ENCODE measurements at regions not wholly inside any gene's neighbourhood (a gene's known extent, or its start where the extent isn't known, plus 50 kb on each side); places are given as distances from the start of the nearest gene placed in this dataset.

- no peaks in the 10 kb centered on the region for H3K9me3 ChIP-seq (ENCODE audit: insufficient read depth, low read depth, low read length)
- H3K4me1 ChIP-seq (ENCODE audit: insufficient read depth, low read length): peaks cover 13% of the 10 kb centered on the region; the same call in 1 of the 2 replicates
- H3K9ac ChIP-seq (ENCODE audit: low read depth, low read length): no peak overlapping the region
- H3K4me3 ChIP-seq (ENCODE audit: low read length): no peak overlapping the region
- H3K27ac ChIP-seq (ENCODE audit: low read length): no peak overlapping the region
- no peaks in the 10 kb centered on the region for H3K27me3 ChIP-seq (ENCODE audit: insufficient read depth, low read length)
- no peaks in the 10 kb centered on the region for H3K36me3 ChIP-seq (ENCODE audit: insufficient read depth, low read depth, low read length)
Measured at GRCh38 chr2:145682546-145683157, 1162.7 kb upstream of the ZEB2 start.

DNA sequence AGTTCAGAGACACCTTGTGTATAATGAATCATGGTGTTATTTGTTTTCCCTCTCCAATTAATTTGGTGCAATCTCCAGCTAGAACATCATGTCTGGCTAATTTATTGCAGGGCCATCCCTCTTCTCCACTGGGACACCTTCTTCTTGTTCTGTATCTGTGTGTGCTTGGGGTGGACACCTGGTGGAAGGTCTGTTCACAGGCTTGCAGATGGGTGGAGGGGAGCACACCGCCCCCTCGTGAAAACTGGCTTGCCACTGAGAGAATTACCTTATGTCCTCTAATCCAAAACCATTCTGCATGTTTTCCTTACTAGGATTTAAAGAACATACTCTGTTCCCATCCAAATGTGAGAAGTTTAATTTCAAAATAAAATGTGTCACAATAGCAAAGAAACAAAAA lies 1160.4 kb upstream of the ZEB2 start:
- Histone ChIP-seq H3K36me3 (ENCODE audit: insufficient read depth, low read depth, low read length) (no peaks in the 10 kb centered on the region), H3K9ac (ENCODE audit: low read depth, low read length) (no peak overlapping the region), H3K9me3 (ENCODE audit: insufficient read depth, low read depth, low read length) (no peaks in the 10 kb centered on the region), H3K4me1 (ENCODE audit: insufficient read depth, low read length) (no peaks in the 10 kb centered on the region), H3K4me3 (ENCODE audit: low read length) (no peak overlapping the region), H3K27me3 (ENCODE audit: insufficient read depth, low read length) (no peaks in the 10 kb centered on the region), H3K27ac (ENCODE audit: low read length) (no peak overlapping the region)

- H3K4me3 ChIP-seq (ENCODE audit: low read length): no peak overlapping the region
- H3K9ac ChIP-seq (ENCODE audit: low read depth, low read length): no peak overlapping the region
Measured at GRCh38 chr2:145677371-145677770, 1157.5 kb upstream of the ZEB2 start.

DNA sequence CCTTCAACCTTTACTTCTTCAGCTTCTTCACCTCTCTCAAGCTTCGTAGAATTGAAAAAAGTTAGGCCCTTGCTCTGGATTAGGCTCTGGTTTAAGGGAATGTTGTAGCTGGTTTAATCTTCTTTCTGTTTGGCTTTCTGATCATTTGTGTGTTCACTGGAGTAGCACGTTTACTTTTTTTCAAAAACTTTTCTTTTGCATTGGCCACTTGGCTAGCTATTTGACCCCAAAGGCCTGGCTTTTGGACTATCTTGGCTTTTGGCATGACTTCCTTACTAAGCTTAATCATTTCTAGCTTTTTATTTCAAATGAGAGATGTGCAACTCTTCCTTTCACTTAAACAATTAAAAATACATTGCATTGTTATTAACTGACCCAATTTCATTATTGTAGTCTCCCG lies 1154.8 kb upstream of the ZEB2 start:
- H3K4me3 ChIP-seq (ENCODE audit: low read length): no peak overlapping the region
- H3K9me3 ChIP-seq (ENCODE audit: insufficient read depth, low read depth, low read length): no peaks in the 10 kb centered on the region
- H3K4me1 ChIP-seq (ENCODE audit: insufficient read depth, low read length): no peaks in the 10 kb centered on the region; the same call in 1 of the 2 replicates
- no peak overlapping the region for H3K27ac ChIP-seq (ENCODE audit: low read length)
- no peak overlapping the region for H3K9ac ChIP-seq (ENCODE audit: low read depth, low read length)
- no peaks in the 10 kb centered on the region for H3K36me3 ChIP-seq (ENCODE audit: insufficient read depth, low read depth, low read length)
- no peaks in the 10 kb centered on the region for H3K27me3 ChIP-seq (ENCODE audit: insufficient read depth, low read length)

More at GRCh38 chr2:145677371-145677770, 1157.5 kb upstream of the ZEB2 start:
- no peaks in the 10 kb centered on the region for H3K4me1 ChIP-seq (ENCODE audit: insufficient read depth, low read length)
- H3K27ac ChIP-seq (ENCODE audit: low read length): no peak overlapping the region
- H3K27me3 ChIP-seq (ENCODE audit: insufficient read depth, low read length): no peaks in the 10 kb centered on the region
- H3K9me3 ChIP-seq (ENCODE audit: insufficient read depth, low read depth, low read length): no peaks in the 10 kb centered on the region
- no peaks in the 10 kb centered on the region for H3K36me3 ChIP-seq (ENCODE audit: insufficient read depth, low read depth, low read length)

DNA sequence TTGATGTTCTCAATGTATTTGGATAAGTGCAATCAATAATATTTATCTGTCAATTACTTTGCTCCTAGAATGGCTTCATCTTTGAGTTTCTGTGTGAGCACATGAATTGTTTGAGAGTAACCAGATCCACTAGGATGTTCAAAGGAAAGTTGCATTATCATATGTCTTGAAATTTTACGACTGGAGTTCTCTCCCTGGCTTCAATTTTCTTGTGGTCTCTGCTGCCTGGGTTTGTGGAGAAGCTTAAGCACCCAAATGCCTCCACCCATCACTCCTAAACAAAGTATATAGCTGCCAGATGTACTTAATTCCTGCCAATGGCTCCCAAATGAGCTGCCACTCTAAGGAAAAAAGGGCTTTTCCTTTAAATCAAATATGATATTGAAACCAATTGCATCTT lies 1149.4 kb upstream of the ZEB2 start:
- H3K9ac ChIP-seq (ENCODE audit: low read depth, low read length): no peak overlapping the region
- no peaks in the 10 kb centered on the region for H3K36me3 ChIP-seq (ENCODE audit: insufficient read depth, low read depth, low read length)
- H3K27ac ChIP-seq (ENCODE audit: low read length): no peak overlapping the region

DNA sequence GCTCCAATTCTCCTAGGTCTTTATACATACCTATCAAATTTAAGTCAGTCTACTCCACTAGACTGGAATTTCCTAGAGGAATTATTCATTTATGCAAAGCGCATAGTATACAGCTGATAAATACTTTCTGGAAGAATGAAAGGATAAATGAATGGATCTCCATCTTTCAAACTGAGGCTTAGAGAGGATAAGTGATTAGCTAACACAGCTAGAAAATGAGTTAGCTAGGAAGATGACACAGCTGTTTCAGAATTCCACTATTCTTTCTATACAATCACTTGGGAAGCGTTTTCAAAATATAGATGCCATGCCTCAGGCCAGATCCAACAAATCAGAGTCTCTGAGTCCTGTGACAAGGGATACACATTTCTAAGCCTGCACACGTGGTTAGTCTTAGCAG lies 1146.6 kb upstream of the ZEB2 start:
- H3K9me3 ChIP-seq (ENCODE audit: insufficient read depth, low read depth, low read length): no peaks in the 10 kb centered on the region
- H3K27ac ChIP-seq (ENCODE audit: low read length): no peak overlapping the region
- H3K27me3 ChIP-seq (ENCODE audit: insufficient read depth, low read length): no peaks in the 10 kb centered on the region
- no peaks in the 10 kb centered on the region for H3K36me3 ChIP-seq (ENCODE audit: insufficient read depth, low read depth, low read length)
- H3K9ac ChIP-seq (ENCODE audit: low read depth, low read length): no peak overlapping the region
- no peak overlapping the region for H3K4me3 ChIP-seq (ENCODE audit: low read length)
- H3K4me1 ChIP-seq (ENCODE audit: insufficient read depth, low read length): peaks cover 6% of the 10 kb centered on the region; the same call in 1 of the 2 replicates

More for the DNA sequence above, 1149.4 kb upstream of the ZEB2 start:
- H3K4me3 ChIP-seq (ENCODE audit: low read length): no peak overlapping the region
- no peaks in the 10 kb centered on the region for H3K9me3 ChIP-seq (ENCODE audit: insufficient read depth, low read depth, low read length)
- H3K4me1 ChIP-seq (ENCODE audit: insufficient read depth, low read length): peaks cover 6% of the 10 kb centered on the region; the same call in 1 of the 2 replicates
- no peaks in the 10 kb centered on the region for H3K27me3 ChIP-seq (ENCODE audit: insufficient read depth, low read length)

DNA sequence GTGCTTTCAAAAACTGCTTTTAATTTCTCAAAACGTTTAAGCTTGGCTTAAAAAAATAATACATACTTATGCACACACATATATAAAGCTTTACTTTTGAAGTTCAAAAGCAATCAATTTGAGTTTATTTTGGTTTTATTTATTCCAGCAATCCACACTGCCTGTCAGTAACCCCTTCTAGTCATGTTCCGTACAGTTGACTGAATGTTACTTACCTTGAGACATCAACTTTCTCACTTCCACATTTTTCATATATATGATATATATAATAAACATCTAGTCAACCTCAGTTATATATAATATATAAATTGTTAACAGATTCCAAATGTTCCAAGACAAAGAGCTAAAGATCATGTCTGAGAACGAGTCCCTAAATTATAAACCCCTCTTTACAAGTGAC lies 1137.3 kb upstream of the ZEB2 start:
- H3K36me3 ChIP-seq (ENCODE audit: insufficient read depth, low read depth, low read length): no peaks in the 10 kb centered on the region
- H3K4me3 ChIP-seq (ENCODE audit: low read length): no peak overlapping the region
- H3K9ac ChIP-seq (ENCODE audit: low read depth, low read length): no peak overlapping the region
- no peak overlapping the region for H3K27ac ChIP-seq (ENCODE audit: low read length)
- no peaks in the 10 kb centered on the region for H3K4me1 ChIP-seq (ENCODE audit: insufficient read depth, low read length)
- H3K27me3 ChIP-seq (ENCODE audit: insufficient read depth, low read length): no peaks in the 10 kb centered on the region
- H3K9me3 ChIP-seq (ENCODE audit: insufficient read depth, low read depth, low read length): no peaks in the 10 kb centered on the region

GRCh38 chr2:145655165-145655765 lies 1135.3 kb upstream of the ZEB2 start:
- H3K36me3 ChIP-seq (ENCODE audit: insufficient read depth, low read depth, low read length): no peaks in the 10 kb centered on the region
- H3K27me3 ChIP-seq (ENCODE audit: insufficient read depth, low read length): no peaks in the 10 kb centered on the region
- H3K9ac ChIP-seq (ENCODE audit: low read depth, low read length): no peak overlapping the region
- H3K4me3 ChIP-seq (ENCODE audit: low read length): no peak overlapping the region
- no peaks in the 10 kb centered on the region for H3K4me1 ChIP-seq (ENCODE audit: insufficient read depth, low read length)
- H3K27ac ChIP-seq (ENCODE audit: low read length): no peak overlapping the region
- H3K9me3 ChIP-seq (ENCODE audit: insufficient read depth, low read depth, low read length): no peaks in the 10 kb centered on the region

- no peaks in the 10 kb centered on the region for H3K9me3 ChIP-seq (ENCODE audit: insufficient read depth, low read depth, low read length)
- no peaks in the 10 kb centered on the region for H3K27me3 ChIP-seq (ENCODE audit: insufficient read depth, low read length)
- no peaks in the 10 kb centered on the region for H3K4me1 ChIP-seq (ENCODE audit: insufficient read depth, low read length)
- H3K36me3 ChIP-seq (ENCODE audit: insufficient read depth, low read depth, low read length): no peaks in the 10 kb centered on the region
- no peak overlapping the region for H3K4me3 ChIP-seq (ENCODE audit: low read length)
- no peak overlapping the region for H3K27ac ChIP-seq (ENCODE audit: low read length)
- no peak overlapping the region for H3K9ac ChIP-seq (ENCODE audit: low read depth, low read length)
Measured at GRCh38 chr2:145654746-145655145, 1134.8 kb upstream of the ZEB2 start.

- Histone ChIP-seq H3K27ac (ENCODE audit: low read length) (no peak overlapping the region), H3K4me1 (ENCODE audit: insufficient read depth, low read length) (no peaks in the 10 kb centered on the region)
Measured at GRCh38 chr2:145654156-145654555, 1134.2 kb upstream of the ZEB2 start.

GRCh38 chr2:145653553-145653952 lies 1133.6 kb upstream of the ZEB2 start:
- no peak overlapping the region for H3K27ac ChIP-seq (ENCODE audit: low read length)
- no peak overlapping the region for H3K4me3 ChIP-seq (ENCODE audit: low read length)
- H3K9me3 ChIP-seq (ENCODE audit: insufficient read depth, low read depth, low read length): no peaks in the 10 kb centered on the region
- H3K4me1 ChIP-seq (ENCODE audit: insufficient read depth, low read length): no peaks in the 10 kb centered on the region
- no peaks in the 10 kb centered on the region for H3K36me3 ChIP-seq (ENCODE audit: insufficient read depth, low read depth, low read length)
- H3K27me3 ChIP-seq (ENCODE audit: insufficient read depth, low read length): no peaks in the 10 kb centered on the region
- no peak overlapping the region for H3K9ac ChIP-seq (ENCODE audit: low read depth, low read length)

More at GRCh38 chr2:145654156-145654555, 1134.2 kb upstream of the ZEB2 start:
- H3K9me3 ChIP-seq (ENCODE audit: insufficient read depth, low read depth, low read length): no peaks in the 10 kb centered on the region
- H3K36me3 ChIP-seq (ENCODE audit: insufficient read depth, low read depth, low read length): no peaks in the 10 kb centered on the region
- H3K27me3 ChIP-seq (ENCODE audit: insufficient read depth, low read length): no peaks in the 10 kb centered on the region
- no peak overlapping the region for H3K9ac ChIP-seq (ENCODE audit: low read depth, low read length)
- no peak overlapping the region for H3K4me3 ChIP-seq (ENCODE audit: low read length)
